H1 (cell line): ENCODE measurements at regions not wholly inside any gene's neighbourhood (a gene's known extent, or its start where the extent isn't known, plus 50 kb on each side); places are given as distances from the start of the nearest gene placed in this dataset.

Source experiments
- CTCF ChIA-PET: fragments of 300-600 bp; sonication (Branson Sonifier 250); formaldehyde crosslinking; loops from one replicate; lab custom pipeline; 2021; ENCODE audit not compliant: partially characterized antibody; lab: Charles Lee
- POLR2A ChIA-PET: fragments of 300-600 bp; sonication (Branson Sonifier 250); formaldehyde crosslinking; loops from one replicate; lab custom pipeline; 2021; ENCODE audit warnings: inconsistent platforms; ENCODE audit not compliant: partially characterized antibody; lab: Charles Lee
- DNase-seq, 2 experiments: peaks; one replicate each; pipeline versions ENCODE4 v3.0.0 to v3.0.0-alpha.2; 2010 to 2022; ENCODE audit warnings: low spot score in 2 of 2, low read depth in 1 of 2, mixed read lengths in 1 of 2
- FAIRE-seq: peaks from 2 replicates; lab custom pipeline; 2011; peaks lifted over from hg19 to GRCh38; lab: Jason Lieb, UNC
- H2AFZ ChIP-seq: 2 replicates; pipeline ENCODE4 v1.8.1; 2012; ENCODE audit warnings: low read length, inconsistent platforms
- H2AK5ac ChIP-seq: 2 replicates; pipeline ENCODE4 v1.6.1; 2013; ENCODE audit warnings: low read depth, low read length
- H2BK120ac ChIP-seq: replicated peaks from 2 replicates; pipeline ENCODE3; 2013; ENCODE audit warnings: low read depth, low read length, inconsistent platforms
- H2BK12ac ChIP-seq: 2 replicates; pipeline ENCODE4 v1.6.1; 2013; ENCODE audit warnings: low read depth, low read length
- H2BK15ac ChIP-seq: 2 replicates; pipeline ENCODE4 v1.6.1; 2013; ENCODE audit warnings: low read length
- H2BK20ac ChIP-seq: 2 replicates; pipeline ENCODE4 v1.6.1; 2013; ENCODE audit warnings: low read length
- H2BK5ac ChIP-seq: 2 replicates; pipeline ENCODE4 v1.6.1; 2013; ENCODE audit warnings: low read depth, low read length
- H3K14ac ChIP-seq: 2 replicates; pipeline ENCODE4 v1.6.1; 2013; ENCODE audit warnings: inconsistent platforms; ENCODE audit not compliant: insufficient read length
- H3K18ac ChIP-seq: 2 replicates; pipeline ENCODE4 v1.6.1; 2013; ENCODE audit warnings: low read length; ENCODE audit errors: extremely low read depth
- H3K23ac ChIP-seq: 2 replicates; pipeline ENCODE4 v1.6.1; 2013; ENCODE audit warnings: inconsistent platforms; ENCODE audit not compliant: insufficient read length
- H3K23me2 ChIP-seq: 2 replicates; pipeline ENCODE4 v1.6.1; 2013; ENCODE audit warnings: low read depth, low read length
- H3K27ac ChIP-seq: 2 replicates; pipeline ENCODE4 v1.6.1; 2011; ENCODE audit warnings: low read depth, low read length, inconsistent platforms
- H3K27me3 ChIP-seq, 4 experiments: replicated peaks in 1 of 4; 1 replicate in 1 of 4; 2 replicates in 3 of 4; pipeline versions ENCODE4 v1.6.1 to v1.8.1; 2011 to 2013; ENCODE audit warnings: low read length in 3 of 4, mild to moderate bottlenecking in 3 of 4, inconsistent platforms in 2 of 4, mixed read lengths in 2 of 4, moderate library complexity in 1 of 4; ENCODE audit not compliant: control insufficient read depth in 3 of 4, insufficient read depth in 3 of 4; ENCODE audit errors: extremely low read depth in 1 of 4
- H3K36me3 ChIP-seq, 4 experiments: 2 replicates each; pipeline versions ENCODE4 v1.6.1 to v1.8.1; 2011 to 2013; ENCODE audit warnings: mild to moderate bottlenecking in 4 of 4, low read length in 3 of 4, moderate library complexity in 2 of 4, control low read depth in 1 of 4, inconsistent platforms in 1 of 4; ENCODE audit not compliant: insufficient read depth in 4 of 4, control insufficient read depth in 2 of 4
- H3K4ac ChIP-seq: replicated peaks from 2 replicates; pipeline ENCODE3; 2013; ENCODE audit warnings: low read length, low read depth, mixed read lengths, inconsistent platforms; ENCODE audit not compliant: insufficient read length
- H3K4me1 ChIP-seq, 4 experiments: replicated peaks in 1 of 4; 1 replicate in 1 of 4; 2 replicates in 3 of 4; pipeline versions ENCODE4 v1.6.1 to v1.8.1; 2011 to 2013; ENCODE audit warnings: low read length in 3 of 4, inconsistent platforms in 2 of 4, mixed read lengths in 1 of 4; ENCODE audit not compliant: insufficient read depth in 4 of 4, control insufficient read depth in 3 of 4
- H3K4me2 ChIP-seq, 2 experiments: 2 replicates each; pipeline versions ENCODE4 v1.6.1 to v1.8.1; 2011 to 2013; ENCODE audit warnings: low read depth in 2 of 2, low read length in 2 of 2, control low read depth in 1 of 2, inconsistent platforms in 1 of 2, mild to moderate bottlenecking in 1 of 2; ENCODE audit not compliant: insufficient read depth in 1 of 2
- H3K4me3 ChIP-seq, 4 experiments: fragments of 200-600, 300-600 bp in 1 of 4; sonication (generic), shearing (Covaris generic), sonication (Bioruptor Twin) in 1 of 4; 2 replicates each; pipeline versions ENCODE4 v1.5.1 to v1.8.1; 2011 to 2016; ENCODE audit warnings: low read length in 4 of 4, low read depth in 3 of 4, control low read depth in 2 of 4, inconsistent platforms in 2 of 4, mild to moderate bottlenecking in 2 of 4, mixed read lengths in 1 of 4, moderate library complexity in 1 of 4; ENCODE audit not compliant: insufficient read depth in 2 of 4; ENCODE audit errors: extremely low read depth in 1 of 4
- H3K56ac ChIP-seq: replicated peaks from 2 replicates; pipeline ENCODE3; 2013; ENCODE audit warnings: low read depth, mild to moderate bottlenecking, mixed read lengths, low read length, inconsistent platforms; ENCODE audit not compliant: insufficient read length
- H3K79me1 ChIP-seq: 2 replicates; pipeline ENCODE4 v1.6.1; 2013; ENCODE audit warnings: low read depth, low read length, control low read depth
- H3K79me2 ChIP-seq, 2 experiments: 2 replicates each; pipeline versions ENCODE4 v1.6.1 to v1.8.1; 2012 to 2013; ENCODE audit warnings: low read length in 2 of 2, mild to moderate bottlenecking in 2 of 2, inconsistent platforms in 1 of 2; ENCODE audit not compliant: insufficient read depth in 2 of 2, control insufficient read depth in 1 of 2
- H3K9ac ChIP-seq, 4 experiments: replicated peaks in 1 of 4; 1 replicate in 1 of 4; 2 replicates in 3 of 4; pipeline versions ENCODE4 v1.6.1 to v1.8.1; 2011 to 2013; ENCODE audit warnings: low read depth in 3 of 4, low read length in 3 of 4, control low read depth in 2 of 4, mild to moderate bottlenecking in 2 of 4, moderate library complexity in 2 of 4, inconsistent platforms in 1 of 4; ENCODE audit errors: extremely low read depth in 1 of 4
- H3K9me3 ChIP-seq, 2 experiments: 2 replicates each; pipeline versions ENCODE4 v1.6.1 to v1.8.1; 2012 to 2013; ENCODE audit warnings: mild to moderate bottlenecking in 2 of 2, moderate library complexity in 2 of 2, control low read depth in 1 of 2, inconsistent platforms in 1 of 2, low read depth in 1 of 2, low read length in 1 of 2, mixed read lengths in 1 of 2; ENCODE audit not compliant: insufficient read depth in 2 of 2
- H4K20me1 ChIP-seq, 2 experiments: replicated peaks in 1 of 2; 2 replicates each; pipeline versions ENCODE3 to v1.8.1; 2011 to 2013; ENCODE audit warnings: inconsistent platforms in 2 of 2, low read length in 2 of 2, mild to moderate bottlenecking in 1 of 2; ENCODE audit not compliant: insufficient read depth in 2 of 2, control insufficient read depth in 1 of 2
- H4K5ac ChIP-seq: 2 replicates; pipeline ENCODE4 v1.6.1; 2013; ENCODE audit warnings: low read length, low read depth, mixed read lengths, inconsistent platforms; ENCODE audit not compliant: insufficient read length
- H4K8ac ChIP-seq: 2 replicates; pipeline ENCODE4 v1.8.0; 2013; ENCODE audit warnings: mild to moderate bottlenecking, moderate library complexity, low read length, inconsistent platforms; ENCODE audit not compliant: insufficient read depth; ENCODE audit errors: extremely low read depth
- H4K91ac ChIP-seq: replicated peaks from 2 replicates; pipeline ENCODE3; 2013; ENCODE audit warnings: low read length, mixed read lengths, inconsistent platforms; ENCODE audit not compliant: insufficient read length
- E2F6 ChIP-seq: IDR thresholded peaks from 2 replicates; pipeline ENCODE4 v1.6.1; 2012; ENCODE audit warnings: inconsistent platforms
- SP1 ChIP-seq: IDR thresholded peaks from 2 replicates; pipeline ENCODE4 v1.6.1; 2011; ENCODE audit warnings: low read depth, low read length

GRCh38 chr6:50986319-50986718 is 167.6 kb downstream of the TFAP2B start:
- Histone ChIP-seq H3K36me3 (no peaks in the 10 kb centered on the region), H2AFZ (no peak overlapping the region), H4K8ac (no peak overlapping the region), H3K4me3 (no peak overlapping the region), H3K79me2 (no peaks in the 10 kb centered on the region), H3K27ac (no peak overlapping the region), H2BK20ac (no peak overlapping the region), H3K56ac (no peak overlapping the region), H3K23ac (no peak overlapping the region), H3K4me1 (no peaks in the 10 kb centered on the region), H3K79me1 (no peaks in the 10 kb centered on the region), H2BK15ac (no peak overlapping the region), H2BK5ac (no peak overlapping the region), H3K18ac (no peak overlapping the region), H2BK12ac (no peak overlapping the region), H3K4ac (no peak overlapping the region), H3K9ac (no peak overlapping the region), H2AK5ac (no peak overlapping the region), H3K14ac (no peak overlapping the region), H2BK120ac (no peak overlapping the region), H4K20me1 (no peaks in the 10 kb centered on the region), H3K27me3 (no peaks in the 10 kb centered on the region), H4K5ac (no peak overlapping the region), H3K9me3 (no peaks in the 10 kb centered on the region), H3K4me2 (no peak overlapping the region), H4K91ac (no peak overlapping the region), H3K23me2 (no peaks in the 10 kb centered on the region)
- FAIRE-seq = no peak
- no peak for DNase-seq
- POLR2A ChIA-PET = no interaction called here
- CTCF ChIA-PET = no interaction called here
- no peak for TF ChIP-seq E2F6
- TF ChIP-seq SP1 = no peak
